WI38 (cell line): ENCODE measurements at regions not wholly inside any gene's neighbourhood (a gene's known extent, or its start where the extent isn't known, plus 50 kb on each side); places are given as distances from the start of the nearest gene placed in this dataset.

Source experiments
- H3K4me3 ChIP-seq: 2 replicates; pipeline ENCODE4 v1.5.1; 2011; ENCODE audit warnings: low read depth, mild to moderate bottlenecking, control low read depth, low read length
- TF ChIP-seq, protein P1 (sequence below): IDR thresholded peaks from 2 replicates; pipeline ENCODE4 v1.5.1; 2012; ENCODE audit warnings: low read depth, mild to moderate bottlenecking, control low read depth, low read length

DNA sequence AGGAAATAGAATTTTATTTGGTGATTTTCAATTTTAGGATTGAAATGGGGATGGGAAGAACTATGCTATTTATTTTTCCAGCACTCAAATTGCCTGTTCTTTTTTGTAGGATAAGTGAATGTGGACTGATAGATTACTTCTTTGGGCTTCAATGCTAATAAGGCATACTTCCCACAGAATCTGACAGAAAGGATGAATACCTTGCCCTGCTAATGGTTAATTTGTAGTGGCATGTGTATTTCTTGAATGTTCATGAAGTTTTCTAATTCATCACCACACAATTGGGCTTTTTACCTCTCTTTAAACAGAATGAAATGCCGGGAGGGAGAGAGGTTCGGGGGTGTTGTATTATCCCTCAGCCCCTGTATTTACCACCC is 369.1 kb upstream of the ADGRL2 start:
- no peak overlapping the region for H3K4me3 ChIP-seq
- TF ChIP-seq, protein P1, sequence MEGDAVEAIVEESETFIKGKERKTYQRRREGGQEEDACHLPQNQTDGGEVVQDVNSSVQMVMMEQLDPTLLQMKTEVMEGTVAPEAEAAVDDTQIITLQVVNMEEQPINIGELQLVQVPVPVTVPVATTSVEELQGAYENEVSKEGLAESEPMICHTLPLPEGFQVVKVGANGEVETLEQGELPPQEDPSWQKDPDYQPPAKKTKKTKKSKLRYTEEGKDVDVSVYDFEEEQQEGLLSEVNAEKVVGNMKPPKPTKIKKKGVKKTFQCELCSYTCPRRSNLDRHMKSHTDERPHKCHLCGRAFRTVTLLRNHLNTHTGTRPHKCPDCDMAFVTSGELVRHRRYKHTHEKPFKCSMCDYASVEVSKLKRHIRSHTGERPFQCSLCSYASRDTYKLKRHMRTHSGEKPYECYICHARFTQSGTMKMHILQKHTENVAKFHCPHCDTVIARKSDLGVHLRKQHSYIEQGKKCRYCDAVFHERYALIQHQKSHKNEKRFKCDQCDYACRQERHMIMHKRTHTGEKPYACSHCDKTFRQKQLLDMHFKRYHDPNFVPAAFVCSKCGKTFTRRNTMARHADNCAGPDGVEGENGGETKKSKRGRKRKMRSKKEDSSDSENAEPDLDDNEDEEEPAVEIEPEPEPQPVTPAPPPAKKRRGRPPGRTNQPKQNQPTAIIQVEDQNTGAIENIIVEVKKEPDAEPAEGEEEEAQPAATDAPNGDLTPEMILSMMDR, result no peak

DNA sequence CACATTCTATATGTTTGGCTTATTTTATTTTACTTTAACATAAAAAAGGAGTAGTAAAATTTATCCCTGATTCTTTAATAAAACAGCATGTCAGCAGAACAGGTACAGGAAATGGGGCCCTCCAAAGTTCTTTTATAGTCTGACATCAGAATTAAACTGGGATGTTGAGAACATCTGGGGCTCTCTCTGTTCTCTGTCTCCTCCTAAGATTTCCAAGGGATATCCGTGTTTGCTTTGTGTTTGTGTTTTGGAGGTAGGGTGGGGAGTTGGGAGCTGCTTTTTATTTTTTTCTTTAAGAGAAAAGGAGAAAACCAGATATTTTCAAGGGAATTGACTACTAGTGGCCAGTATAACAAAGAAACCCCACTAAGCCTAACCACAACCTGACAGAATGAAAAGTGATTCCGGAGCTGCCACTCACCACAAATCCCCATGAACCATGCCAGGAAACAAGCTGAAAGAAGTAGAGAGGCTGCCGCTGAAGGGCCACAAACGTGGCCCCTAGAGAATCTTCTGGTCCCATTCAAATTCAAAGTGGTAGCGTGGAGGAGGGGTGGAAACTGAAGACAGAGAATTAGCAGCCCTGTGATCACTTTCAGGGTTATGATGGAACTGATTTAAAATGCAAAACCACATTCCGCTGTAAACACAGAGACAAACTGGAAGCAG is 369.6 kb upstream of the ADGRL2 start:
- no peak overlapping the region for H3K4me3 ChIP-seq
- TF ChIP-seq, protein P1, result no peak

DNA sequence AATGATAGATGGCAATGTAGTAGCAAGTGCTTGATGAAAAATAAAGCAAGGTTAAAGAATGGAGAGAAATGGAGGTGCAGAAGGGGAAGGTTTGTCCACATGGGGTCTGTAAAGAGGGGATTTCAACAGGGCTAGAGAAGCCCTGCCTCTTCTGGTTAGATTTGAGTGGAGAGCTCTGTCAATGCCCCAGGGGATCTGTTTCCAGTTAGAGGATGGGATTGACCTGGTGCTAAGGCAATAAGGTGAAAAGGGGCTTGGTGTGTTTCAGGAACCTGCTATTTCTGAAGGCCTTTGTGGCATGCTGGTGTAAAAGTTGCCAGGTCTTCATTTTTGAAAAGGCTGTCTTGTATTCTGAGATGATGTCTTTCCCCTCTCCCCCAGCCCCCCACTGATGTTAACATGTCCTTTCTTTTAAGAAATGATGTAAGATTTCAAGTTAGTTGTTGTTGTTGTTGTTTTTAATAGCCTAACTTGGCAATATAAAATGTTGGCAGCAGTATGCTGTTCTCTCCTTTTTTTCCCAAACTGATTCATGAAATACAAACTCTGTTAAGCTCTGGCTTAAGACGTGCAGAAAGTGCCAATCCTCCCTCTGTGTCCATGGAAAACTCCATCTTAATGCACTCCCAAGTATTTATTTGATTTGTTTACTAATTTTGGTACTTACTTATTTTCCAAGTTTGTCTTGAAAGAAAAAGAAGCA is 370.3 kb upstream of the ADGRL2 start:
- TF ChIP-seq, protein P1, result no peak
- no peak overlapping the region for H3K4me3 ChIP-seq

DNA sequence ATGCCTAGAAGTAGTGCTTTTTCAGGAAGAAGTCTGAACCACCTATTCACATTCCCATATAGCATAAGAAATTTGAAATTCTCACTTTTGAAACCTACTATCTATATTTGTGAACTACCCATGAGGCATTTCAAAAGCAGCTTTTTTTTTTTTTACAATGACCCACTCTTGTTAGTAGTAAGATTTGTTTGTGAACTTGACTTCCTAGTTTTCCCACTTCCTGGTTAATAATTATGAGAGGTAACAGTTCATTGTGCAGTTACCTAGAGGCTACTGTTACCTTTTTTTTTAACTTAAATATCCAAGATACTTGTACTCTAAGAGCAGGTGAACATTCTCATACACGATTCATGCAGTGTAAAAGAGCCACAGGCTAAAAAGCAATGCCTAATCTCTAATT is 371.7 kb upstream of the ADGRL2 start:
- no peak overlapping the region for H3K4me3 ChIP-seq
- TF ChIP-seq, protein P1, result no peak

DNA sequence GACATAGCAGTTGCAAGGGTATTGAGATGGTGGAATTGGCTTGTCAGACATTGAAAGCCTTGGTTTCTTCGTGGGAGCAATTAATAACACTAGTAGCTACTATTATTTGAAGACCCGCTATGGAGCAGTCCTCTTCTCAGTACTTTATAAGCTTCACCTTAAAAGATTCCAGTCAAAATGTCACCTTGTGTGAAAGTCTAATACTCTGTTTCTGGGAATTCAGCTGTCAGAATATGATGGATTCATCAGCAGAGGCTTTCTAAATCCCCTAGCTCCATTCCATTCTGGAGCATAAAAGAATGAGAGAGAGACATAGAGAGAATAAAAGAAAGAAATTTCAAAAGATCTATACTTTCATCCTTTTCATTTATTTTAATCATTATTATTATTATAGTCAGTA is 375.9 kb upstream of the ADGRL2 start:
- TF ChIP-seq, protein P1, result no peak
- H3K4me3 ChIP-seq, result no peak overlapping the region

DNA sequence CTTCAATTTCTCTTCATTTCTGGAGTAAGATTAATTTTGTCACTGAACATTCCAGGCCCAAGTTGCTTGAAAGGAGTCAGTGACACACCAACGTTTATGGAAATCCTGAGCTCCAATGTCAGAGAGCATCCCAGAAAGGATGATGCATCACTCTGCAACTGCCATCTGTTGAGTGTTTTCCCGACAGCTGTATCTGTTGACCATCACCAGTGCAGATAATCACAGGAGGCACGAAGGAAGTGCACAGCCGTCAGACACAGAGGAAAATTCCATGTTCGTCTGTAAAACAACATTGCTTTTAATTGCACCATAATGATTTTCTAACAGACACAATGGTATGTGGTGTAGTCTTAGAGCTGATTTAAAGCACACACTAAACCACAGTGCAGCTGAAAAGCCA is 376.7 kb upstream of the ADGRL2 start:
- H3K4me3 ChIP-seq, result no peak overlapping the region
- TF ChIP-seq, protein P1, result no peak

DNA sequence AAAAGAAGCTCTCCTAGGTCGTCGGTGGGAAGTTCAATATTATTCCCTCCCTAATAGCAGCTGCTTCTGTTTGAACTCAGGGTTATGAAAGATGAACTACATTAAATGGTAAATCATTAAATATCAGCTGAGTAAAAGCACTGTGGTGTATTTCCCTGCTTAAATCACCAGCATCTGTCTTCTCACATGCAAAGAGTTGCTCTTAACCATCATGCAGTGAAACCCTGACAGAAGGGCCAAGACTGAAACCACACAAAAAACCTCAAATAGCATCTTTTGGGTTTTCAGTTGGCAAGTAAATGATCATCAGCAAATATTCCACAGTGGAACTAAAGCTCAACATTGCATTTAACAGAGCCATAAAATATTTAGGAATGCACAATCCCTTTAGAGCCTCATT is 380.0 kb upstream of the ADGRL2 start:
- H3K4me3 ChIP-seq, result no peak overlapping the region
- TF ChIP-seq, protein P1, result no peak
